ENCODE measurements at regions not wholly inside any gene's neighbourhood (a gene's known extent, or its start where the extent isn't known, plus 50 kb on each side); places are given as distances from the start of the nearest gene placed in this dataset.

DNA sequence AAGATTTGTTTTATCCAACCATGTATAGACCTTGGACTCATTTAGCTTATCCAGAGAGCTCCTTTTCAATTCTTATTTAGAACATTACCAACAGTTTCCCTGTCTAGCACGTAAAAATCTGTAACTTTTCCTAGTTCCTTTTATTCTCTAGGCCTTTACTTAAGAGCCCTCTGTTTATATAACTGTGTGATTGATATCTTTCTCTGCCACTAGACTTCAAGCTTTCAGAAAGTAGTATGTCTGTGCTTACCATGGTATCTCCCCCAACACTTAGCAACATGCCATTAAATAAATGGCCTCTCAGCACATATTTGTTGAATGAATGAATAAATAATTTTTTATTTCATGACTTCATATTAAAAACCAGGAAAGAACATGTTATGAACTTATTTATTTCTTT, 209.4 kb downstream of the PTPRC start:
- TF ChIP-seq POLR2AphosphoS5 (IDR thresholded peaks at IDR 0.05; ENCODE audit: low read depth, low read length), result no peak
- TF ChIP-seq TAF1 (IDR thresholded peaks at IDR 0.05; ENCODE audit: low read depth, low read length), result no peak
- TF ChIP-seq POLR2A (IDR thresholded peaks at IDR 0.05; ENCODE audit: low read depth, low read length), result no peak
- TF ChIP-seq SPI1 (IDR thresholded peaks at IDR 0.05; ENCODE audit: low read depth, low read length), result no peak
- no peak for TF ChIP-seq PAX5 (IDR thresholded peaks at IDR 0.05; ENCODE audit: insufficient read depth, low read length, severe bottlenecking)
- TF ChIP-seq POU2F2 (IDR thresholded peaks at IDR 0.05; ENCODE audit: low read depth, low read length), result no peak
